Thyroid gland (tissue), 4 donors: ENCODE measurements at regions not wholly inside any gene's neighbourhood (a gene's known extent, or its start where the extent isn't known, plus 50 kb on each side); places are given as distances from the start of the nearest gene placed in this dataset.

ENCODE experiments used
- POLR2A ChIP-seq, 2 donors: fragments of 450-650 bp; IDR thresholded peaks; one replicate each; pipeline ENCODE4 v1.6.1; 2017; ENCODE audit warnings: antibody characterized with exemption in 2 of 2, mild to moderate bottlenecking in 2 of 2, moderate library complexity in 1 of 2
- TF ChIP-seq, protein P1 (sequence below), 6 experiments: fragments of 200-600 bp in 3 of 6; fragments of 450-650 bp in 3 of 6; sonication (generic) in 3 of 6; IDR thresholded peaks; one replicate each; pipeline ENCODE4 v1.5.1; 2016 to 2019; ENCODE audit warnings: antibody characterized with exemption in 6 of 6, mild to moderate bottlenecking in 2 of 6, inconsistent platforms in 1 of 6, moderate library complexity in 1 of 6

DNA sequence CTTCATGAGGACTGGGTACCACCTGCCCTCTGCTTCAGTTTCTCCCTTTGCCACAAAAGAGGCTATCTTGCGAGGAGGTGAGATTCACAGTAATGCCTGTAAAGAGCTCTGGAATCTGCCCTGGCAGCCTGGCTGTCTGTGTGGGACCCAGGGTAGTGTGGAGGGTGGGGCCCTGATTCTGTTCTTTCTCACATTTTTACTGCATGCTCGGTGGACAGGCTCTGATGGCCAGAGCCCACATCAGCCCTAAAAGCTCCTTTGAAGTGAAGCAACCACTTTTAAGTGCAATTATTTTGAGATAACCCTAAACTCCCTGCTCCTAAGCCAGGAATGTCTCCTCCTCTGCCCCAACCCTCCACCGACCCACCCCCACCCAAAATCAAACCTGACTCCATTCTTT, 92.1 kb upstream of the PODXL start:
- TF ChIP-seq, protein P1, sequence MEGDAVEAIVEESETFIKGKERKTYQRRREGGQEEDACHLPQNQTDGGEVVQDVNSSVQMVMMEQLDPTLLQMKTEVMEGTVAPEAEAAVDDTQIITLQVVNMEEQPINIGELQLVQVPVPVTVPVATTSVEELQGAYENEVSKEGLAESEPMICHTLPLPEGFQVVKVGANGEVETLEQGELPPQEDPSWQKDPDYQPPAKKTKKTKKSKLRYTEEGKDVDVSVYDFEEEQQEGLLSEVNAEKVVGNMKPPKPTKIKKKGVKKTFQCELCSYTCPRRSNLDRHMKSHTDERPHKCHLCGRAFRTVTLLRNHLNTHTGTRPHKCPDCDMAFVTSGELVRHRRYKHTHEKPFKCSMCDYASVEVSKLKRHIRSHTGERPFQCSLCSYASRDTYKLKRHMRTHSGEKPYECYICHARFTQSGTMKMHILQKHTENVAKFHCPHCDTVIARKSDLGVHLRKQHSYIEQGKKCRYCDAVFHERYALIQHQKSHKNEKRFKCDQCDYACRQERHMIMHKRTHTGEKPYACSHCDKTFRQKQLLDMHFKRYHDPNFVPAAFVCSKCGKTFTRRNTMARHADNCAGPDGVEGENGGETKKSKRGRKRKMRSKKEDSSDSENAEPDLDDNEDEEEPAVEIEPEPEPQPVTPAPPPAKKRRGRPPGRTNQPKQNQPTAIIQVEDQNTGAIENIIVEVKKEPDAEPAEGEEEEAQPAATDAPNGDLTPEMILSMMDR (IDR thresholded peaks at IDR 0.05): no peak
- TF ChIP-seq POLR2A (IDR thresholded peaks at IDR 0.05): no peak
